Glutamatergic neuron (in vitro differentiated cells): ENCODE measurements at regions not wholly inside any gene's neighbourhood (a gene's known extent, or its start where the extent isn't known, plus 50 kb on each side); places are given as distances from the start of the nearest gene placed in this dataset.

Experiments used
- DNase-seq: peaks from one replicate; pipeline ENCODE4 v3.0.0; 2022
- H3K27ac Mint-ChIP-seq: one replicate; pipeline ENCODE4 v1.8.0; 2020; ENCODE audit warnings: mild to moderate bottlenecking, mixed read lengths, inconsistent platforms; ENCODE audit not compliant: unreplicated experiment
- H3K27me3 Mint-ChIP-seq: one replicate; pipeline ENCODE4 v1.8.0; 2020; ENCODE audit warnings: mild to moderate bottlenecking, moderate library complexity, mixed read lengths, inconsistent platforms; ENCODE audit not compliant: unreplicated experiment
- H3K36me3 Mint-ChIP-seq: one replicate; pipeline ENCODE4 v1.8.0; 2020; ENCODE audit warnings: mild to moderate bottlenecking, mixed read lengths, inconsistent platforms; ENCODE audit not compliant: unreplicated experiment
- H3K4me1 Mint-ChIP-seq: one replicate; pipeline ENCODE4 v1.8.0; 2020; ENCODE audit warnings: mild to moderate bottlenecking, low read depth, mixed read lengths, inconsistent platforms; ENCODE audit not compliant: unreplicated experiment
- H3K4me3 Mint-ChIP-seq: one replicate; pipeline ENCODE4 v1.8.0; 2020; ENCODE audit warnings: mild to moderate bottlenecking, mixed read lengths, inconsistent platforms; ENCODE audit not compliant: unreplicated experiment
- H3K9me3 Mint-ChIP-seq: one replicate; pipeline ENCODE4 v1.8.0; 2020; ENCODE audit warnings: mild to moderate bottlenecking, moderate library complexity, mixed read lengths, inconsistent platforms; ENCODE audit not compliant: unreplicated experiment
- CTCF ChIP-seq: fragments of 200-600 bp; sonication (generic); IDR thresholded peaks from one replicate; pipeline ENCODE4 v1.5.0; 2021; ENCODE audit not compliant: partially characterized antibody, unreplicated experiment

- no peak for TF ChIP-seq CTCF
- H3K27me3 Mint-ChIP-seq, result peaks cover 1% of the 10 kb centered on the region
- no peaks in the 10 kb centered on the region for H3K9me3 Mint-ChIP-seq
- H3K36me3 Mint-ChIP-seq, result peaks cover 5% of the 10 kb centered on the region
- no peak for DNase-seq
- H3K27ac Mint-ChIP-seq, result no peak overlapping the region
- H3K4me1 Mint-ChIP-seq, result no peaks in the 10 kb centered on the region
- H3K4me3 Mint-ChIP-seq, result no peak overlapping the region
These were observed 123.5 kb upstream of the MAGI3 start for GRCh38 chr1:113266788-113267187.

DNA sequence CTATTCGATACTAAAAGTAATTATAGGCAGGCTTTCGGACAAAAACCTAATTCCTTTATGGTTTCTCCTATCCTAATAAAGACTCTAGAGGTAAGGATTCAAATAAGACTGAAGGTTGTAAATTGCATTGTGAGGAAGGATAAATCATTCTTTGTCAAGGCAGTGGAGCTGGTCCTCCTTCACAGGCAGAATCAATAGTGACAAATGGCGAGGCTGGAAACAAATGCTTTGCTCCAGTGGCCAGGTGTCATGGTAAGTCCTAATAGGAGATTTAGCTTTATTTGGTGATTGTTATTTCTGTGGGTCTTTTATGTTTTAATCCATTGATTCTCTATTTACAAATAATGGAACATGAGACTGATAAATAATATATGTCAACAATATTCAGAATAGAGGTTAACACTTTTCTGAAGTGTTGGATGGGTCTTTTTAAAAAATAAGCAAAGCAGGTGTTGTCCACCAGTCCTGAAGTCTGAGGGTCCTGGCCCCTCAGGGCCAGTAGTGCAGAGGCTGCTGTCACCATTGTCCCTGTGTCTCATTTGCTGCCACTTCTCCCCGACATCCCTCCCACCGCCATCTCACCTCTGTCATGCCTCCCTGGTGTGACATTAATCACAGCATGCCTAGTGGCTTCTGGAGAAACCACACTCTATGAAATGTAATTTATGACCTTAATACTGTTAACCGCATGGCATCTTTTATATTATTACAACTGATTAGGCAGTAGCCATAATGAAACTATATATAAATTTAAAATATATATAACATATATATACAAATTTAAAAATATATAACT is 120.9 kb upstream of the MAGI3 start:
- Mint-ChIP-seq H3K9me3 (no peaks in the 10 kb centered on the region), H3K4me3 (no peak overlapping the region), H3K4me1 (no peaks in the 10 kb centered on the region), H3K27ac (no peak overlapping the region), H3K27me3 (peaks cover 1% of the 10 kb centered on the region), H3K36me3 (peaks cover 5% of the 10 kb centered on the region)
- DNase-seq, result no peak
- no peak for TF ChIP-seq CTCF

GRCh38 chr1:113271039-113271438 is 119.3 kb upstream of the MAGI3 start:
- no peak overlapping the region for H3K4me3 Mint-ChIP-seq
- DNase-seq, result no peak
- TF ChIP-seq CTCF, result no peak
- no peaks in the 10 kb centered on the region for H3K4me1 Mint-ChIP-seq
- H3K36me3 Mint-ChIP-seq, result peaks cover 5% of the 10 kb centered on the region
- no peak overlapping the region for H3K27ac Mint-ChIP-seq
- no peaks in the 10 kb centered on the region for H3K9me3 Mint-ChIP-seq
- peaks cover 1% of the 10 kb centered on the region for H3K27me3 Mint-ChIP-seq

- DNase-seq, result no peak
- H3K4me1 Mint-ChIP-seq, result peaks cover 2% of the 10 kb centered on the region
- no peak overlapping the region for H3K4me3 Mint-ChIP-seq
- no peaks in the 10 kb centered on the region for H3K9me3 Mint-ChIP-seq
- no peak for TF ChIP-seq CTCF
- no peak overlapping the region for H3K27ac Mint-ChIP-seq
- H3K27me3 Mint-ChIP-seq, result no peaks in the 10 kb centered on the region
- no peaks in the 10 kb centered on the region for H3K36me3 Mint-ChIP-seq
These were observed 115.2 kb upstream of the MAGI3 start for GRCh38 chr1:113275083-113275482.

- Mint-ChIP-seq H3K27ac (no peak overlapping the region), H3K4me3 (no peak overlapping the region), H3K27me3 (no peaks in the 10 kb centered on the region), H3K4me1 (peaks cover 2% of the 10 kb centered on the region), H3K9me3 (no peaks in the 10 kb centered on the region), H3K36me3 (no peaks in the 10 kb centered on the region)
- TF ChIP-seq CTCF, result no peak
- DNase-seq, result no peak
These were observed 114.6 kb upstream of the MAGI3 start for GRCh38 chr1:113275691-113276090.
